ENCODE measurements at regions not wholly inside any gene's neighbourhood (a gene's known extent, or its start where the extent isn't known, plus 50 kb on each side); places are given as distances from the start of the nearest gene placed in this dataset.

GRCh38 chr7:25656071-25656470 is 427.8 kb upstream of the NPVF start:
- no peak for DNase-seq (ENCODE audit: low spot score)
- TF ChIP-seq CTCF (IDR thresholded peaks at IDR 0.05; ENCODE audit: borderline replicate concordance, control extremely low read depth, extremely low read depth, insufficient read depth, missing control alignments): no peak
- in situ Hi-C loops (cut with MboI; ENCODE audit: low sequenced_read_pairs, unreplicated experiment): no loop called here

- no peak for TF ChIP-seq CTCF (IDR thresholded peaks at IDR 0.05; ENCODE audit: borderline replicate concordance, control extremely low read depth, extremely low read depth, insufficient read depth, missing control alignments)
- in situ Hi-C loops (cut with MboI; ENCODE audit: low sequenced_read_pairs, unreplicated experiment): no loop called here
- no peak for DNase-seq (ENCODE audit: low spot score)
Measured at GRCh38 chr7:25656581-25657026, 428.3 kb upstream of the NPVF start.

GRCh38 chr7:25658375-25658774 is 430.1 kb upstream of the NPVF start:
- in situ Hi-C loops (cut with MboI; ENCODE audit: low sequenced_read_pairs, unreplicated experiment): no loop called here
- no peak for TF ChIP-seq CTCF (IDR thresholded peaks at IDR 0.05; ENCODE audit: borderline replicate concordance, control extremely low read depth, extremely low read depth, insufficient read depth, missing control alignments)
- DNase-seq (ENCODE audit: low spot score): no peak

- TF ChIP-seq CTCF (IDR thresholded peaks at IDR 0.05; ENCODE audit: borderline replicate concordance, control extremely low read depth, extremely low read depth, insufficient read depth, missing control alignments): no peak
- DNase-seq (ENCODE audit: low spot score): no peak
- in situ Hi-C loops (cut with MboI; ENCODE audit: low sequenced_read_pairs, unreplicated experiment): no loop called here
Measured at GRCh38 chr7:25659841-25660240, 431.6 kb upstream of the NPVF start.

- no peak for TF ChIP-seq CTCF (IDR thresholded peaks at IDR 0.05; ENCODE audit: borderline replicate concordance, control extremely low read depth, extremely low read depth, insufficient read depth, missing control alignments)
- no peak for DNase-seq (ENCODE audit: low spot score)
- in situ Hi-C loops (cut with MboI; ENCODE audit: low sequenced_read_pairs, unreplicated experiment): no loop called here
Measured at GRCh38 chr7:25662841-25663800, 434.8 kb upstream of the NPVF start.

- no peak for DNase-seq (ENCODE audit: low spot score)
- TF ChIP-seq CTCF (IDR thresholded peaks at IDR 0.05; ENCODE audit: borderline replicate concordance, control extremely low read depth, extremely low read depth, insufficient read depth, missing control alignments): no peak
- in situ Hi-C loops (cut with MboI; ENCODE audit: low sequenced_read_pairs, unreplicated experiment): no loop called here
Measured at GRCh38 chr7:25663877-25664276, 435.6 kb upstream of the NPVF start.
